ENCODE measurements at regions not wholly inside any gene's neighbourhood (a gene's known extent, or its start where the extent isn't known, plus 50 kb on each side); places are given as distances from the start of the nearest gene placed in this dataset.

GRCh38 chr18:39450958-39451357 lies 1885.4 kb upstream of the CELF4 start (continued):
- TF ChIP-seq CHD7 (IDR thresholded peaks at IDR 0.05; ENCODE audit: insufficient replicate concordance, low read length) (no peak), CHD2 (IDR thresholded peaks at IDR 0.05; ENCODE audit: low read length) (no peak), RBBP5 (IDR thresholded peaks at IDR 0.05; ENCODE audit: borderline replicate concordance, low read depth, low read length) (no peak), SIRT6 (IDR thresholded peaks at IDR 0.05; ENCODE audit: low read length) (no peak)

Data from H1 (cell line).